Epithelial cell of esophagus (primary cell): ENCODE measurements at regions not wholly inside any gene's neighbourhood (a gene's known extent, or its start where the extent isn't known, plus 50 kb on each side); places are given as distances from the start of the nearest gene placed in this dataset.

ENCODE experiments used
- DNase-seq: peaks from one replicate; pipeline ENCODE4 v3.0.0; 2010; ENCODE audit warnings: low read depth
- H3K4me3 ChIP-seq: 2 replicates; pipeline ENCODE4 v1.5.1; 2011; ENCODE audit warnings: mild to moderate bottlenecking, low read length, control low read depth
- CTCF ChIP-seq: IDR thresholded peaks from 2 replicates; pipeline ENCODE4 v1.5.1; 2011; ENCODE audit warnings: low read depth, mild to moderate bottlenecking, low read length, control low read depth, inconsistent platforms; ENCODE audit not compliant: insufficient read depth; ENCODE audit errors: missing control alignments

GRCh38 chr11:28514391-28514790 lies 406.2 kb downstream of the METTL15 start:
- H3K4me3 ChIP-seq, result no peak overlapping the region
- DNase-seq, result no peak
- TF ChIP-seq CTCF, result no peak

GRCh38 chr11:28512143-28512756 lies 404.1 kb downstream of the METTL15 start:
- TF ChIP-seq CTCF, result no peak
- DNase-seq, result no peak

GRCh38 chr11:28505232-28505631 lies 397.0 kb downstream of the METTL15 start:
- DNase-seq, result peak; percentile 29
- no peak overlapping the region for H3K4me3 ChIP-seq
- no peak for TF ChIP-seq CTCF

More at GRCh38 chr11:28512143-28512756, 404.1 kb downstream of the METTL15 start:
- no peak overlapping the region for H3K4me3 ChIP-seq

GRCh38 chr11:28504555-28505110 lies 396.4 kb downstream of the METTL15 start:
- no peak overlapping the region for H3K4me3 ChIP-seq
- no peak for TF ChIP-seq CTCF
- no peak for DNase-seq

GRCh38 chr11:28495333-28495732 lies 387.1 kb downstream of the METTL15 start:
- no peak overlapping the region for H3K4me3 ChIP-seq
- TF ChIP-seq CTCF, result no peak
- DNase-seq, result no peak

- no peak for TF ChIP-seq CTCF
- H3K4me3 ChIP-seq, result no peak overlapping the region
- no peak for DNase-seq
These were observed 383.2 kb downstream of the METTL15 start for GRCh38 chr11:28491431-28491830.

GRCh38 chr11:28490773-28491382 lies 382.7 kb downstream of the METTL15 start:
- H3K4me3 ChIP-seq, result no peak overlapping the region
- no peak for TF ChIP-seq CTCF
- no peak for DNase-seq
